GM18870 (cell line): ENCODE measurements at regions not wholly inside any gene's neighbourhood (a gene's known extent, or its start where the extent isn't known, plus 50 kb on each side); places are given as distances from the start of the nearest gene placed in this dataset.

Source experiments
- ATAC-seq: cut with Tn5 transposase; IDR thresholded peaks from one replicate; pipeline ENCODE4 v1.9.1; 2021; ENCODE audit warnings: moderate library complexity; ENCODE audit not compliant: unreplicated experiment

- no peak for ATAC-seq
Measured at GRCh38 chr14:97248973-97249372, 451.8 kb downstream of the VRK1 start.

GRCh38 chr14:97250931-97251330 is 453.7 kb downstream of the VRK1 start:
- no peak for ATAC-seq

- ATAC-seq, result no peak
Measured at GRCh38 chr14:97251491-97252155, 454.4 kb downstream of the VRK1 start.

GRCh38 chr14:97253756-97254155 is 456.6 kb downstream of the VRK1 start:
- no peak for ATAC-seq

GRCh38 chr14:97262336-97262735 is 465.2 kb downstream of the VRK1 start:
- ATAC-seq, result no peak

GRCh38 chr14:97264516-97265230 is 467.5 kb downstream of the VRK1 start:
- ATAC-seq, result no peak

- ATAC-seq, result no peak
Measured at GRCh38 chr14:97266653-97267052, 469.5 kb downstream of the VRK1 start.

GRCh38 chr14:97267509-97267908 is 470.3 kb downstream of the VRK1 start:
- ATAC-seq, result no peak

- ATAC-seq, result no peak
Measured at GRCh38 chr14:97268097-97268496, 470.9 kb downstream of the VRK1 start.

- no peak for ATAC-seq
Measured at GRCh38 chr14:97270308-97270707, 473.1 kb downstream of the VRK1 start.

GRCh38 chr14:97271451-97271960 is 474.3 kb downstream of the VRK1 start:
- no peak for ATAC-seq

GRCh38 chr14:97273540-97273939 is 476.4 kb downstream of the VRK1 start:
- ATAC-seq, result no peak

GRCh38 chr14:97274626-97275025 is 477.4 kb downstream of the VRK1 start:
- no peak for ATAC-seq

GRCh38 chr14:97275276-97275675 is 478.1 kb downstream of the VRK1 start:
- no peak for ATAC-seq

- ATAC-seq, result no peak
Measured at GRCh38 chr14:97276573-97276972, 479.4 kb downstream of the VRK1 start.

- ATAC-seq, result no peak
Measured at GRCh38 chr14:97277711-97278110, 480.5 kb downstream of the VRK1 start.

- ATAC-seq, result no peak
Measured at GRCh38 chr14:97280526-97280925, 483.3 kb downstream of the VRK1 start.

GRCh38 chr14:97281741-97282140 is 484.6 kb downstream of the VRK1 start:
- ATAC-seq, result no peak

GRCh38 chr14:97282210-97283004 is 485.2 kb downstream of the VRK1 start:
- no peak for ATAC-seq

- no peak for ATAC-seq
Measured at GRCh38 chr14:97283005-97283403, 485.8 kb downstream of the VRK1 start.

GRCh38 chr14:97283426-97283825 is 486.2 kb downstream of the VRK1 start:
- no peak for ATAC-seq

GRCh38 chr14:97283841-97284240 is 486.7 kb downstream of the VRK1 start:
- ATAC-seq, result no peak
